ENCODE measurements at regions not wholly inside any gene's neighbourhood (a gene's known extent, or its start where the extent isn't known, plus 50 kb on each side); places are given as distances from the start of the nearest gene placed in this dataset.

DNA sequence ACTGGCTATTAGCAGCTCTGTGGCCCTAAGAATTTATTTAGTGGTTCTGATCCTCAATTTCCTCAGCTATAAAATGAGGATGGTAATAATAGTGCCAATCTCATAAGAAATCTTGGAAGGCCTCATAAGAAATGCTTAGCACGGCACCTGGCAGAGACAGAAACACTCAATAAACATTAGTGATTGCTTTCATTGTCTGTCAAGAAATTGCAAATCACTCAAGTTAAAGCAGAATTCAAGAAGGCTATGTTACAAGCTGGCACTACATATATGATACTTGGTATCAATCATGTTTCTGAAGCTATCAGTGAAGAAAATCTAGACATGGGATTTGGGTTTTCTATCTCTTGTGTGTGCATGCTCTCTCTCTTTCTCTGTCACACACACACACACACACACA, 267.7 kb upstream of the KCNIP4 start:
- no peak for DNase-seq

GRCh38 chr4:22215084-22215483, 266.5 kb upstream of the KCNIP4 start:
- no peak for DNase-seq

DNA sequence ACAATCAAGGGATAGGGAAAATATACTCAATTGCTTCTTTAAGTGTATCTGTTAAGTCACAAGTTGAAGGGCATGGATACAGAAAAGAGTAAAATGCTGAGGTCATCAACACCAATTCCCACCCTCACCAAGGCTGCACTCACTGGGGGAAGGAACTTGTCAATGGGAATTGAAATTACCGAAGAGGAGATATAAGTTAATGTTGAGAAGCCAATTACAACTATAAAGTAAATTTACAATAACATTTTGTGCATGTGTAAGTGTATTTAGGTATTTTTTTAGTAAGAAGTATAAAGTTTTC, 255.1 kb upstream of the KCNIP4 start:
- no peak for DNase-seq

- no peak for DNase-seq
These were observed 254.6 kb upstream of the KCNIP4 start for GRCh38 chr4:22202975-22203710.

GRCh38 chr4:22202246-22202974, 253.8 kb upstream of the KCNIP4 start:
- no peak for DNase-seq

- DNase-seq: no peak
These were observed 252.7 kb upstream of the KCNIP4 start for GRCh38 chr4:22201256-22201655.

GRCh38 chr4:22196551-22196950, 248.0 kb upstream of the KCNIP4 start:
- DNase-seq: no peak

DNA sequence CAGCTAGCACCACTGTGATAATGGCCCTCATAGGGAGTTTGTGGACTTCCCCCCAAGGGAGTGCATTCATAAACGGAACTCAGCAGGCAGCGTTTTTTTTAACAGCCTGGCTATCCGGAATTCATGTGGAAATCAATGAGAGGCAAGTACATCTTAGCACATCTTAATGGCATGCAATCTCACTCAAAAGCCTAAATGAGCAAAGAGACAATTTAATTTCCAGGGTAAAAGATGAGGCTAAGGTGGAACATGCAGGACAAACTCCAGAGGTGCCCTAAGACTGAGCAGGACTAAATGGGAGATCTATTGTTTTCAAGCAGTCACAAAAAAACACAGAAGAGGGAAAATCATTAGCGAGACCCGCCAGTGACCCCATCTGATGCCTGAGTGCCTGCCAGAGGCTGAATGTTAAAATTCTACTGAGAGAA, 243.5 kb upstream of the KCNIP4 start:
- DNase-seq: no peak

GRCh38 chr4:22191565-22191964, 243.0 kb upstream of the KCNIP4 start:
- no peak for DNase-seq

GRCh38 chr4:22190855-22191254, 242.3 kb upstream of the KCNIP4 start:
- no peak for DNase-seq

DNA sequence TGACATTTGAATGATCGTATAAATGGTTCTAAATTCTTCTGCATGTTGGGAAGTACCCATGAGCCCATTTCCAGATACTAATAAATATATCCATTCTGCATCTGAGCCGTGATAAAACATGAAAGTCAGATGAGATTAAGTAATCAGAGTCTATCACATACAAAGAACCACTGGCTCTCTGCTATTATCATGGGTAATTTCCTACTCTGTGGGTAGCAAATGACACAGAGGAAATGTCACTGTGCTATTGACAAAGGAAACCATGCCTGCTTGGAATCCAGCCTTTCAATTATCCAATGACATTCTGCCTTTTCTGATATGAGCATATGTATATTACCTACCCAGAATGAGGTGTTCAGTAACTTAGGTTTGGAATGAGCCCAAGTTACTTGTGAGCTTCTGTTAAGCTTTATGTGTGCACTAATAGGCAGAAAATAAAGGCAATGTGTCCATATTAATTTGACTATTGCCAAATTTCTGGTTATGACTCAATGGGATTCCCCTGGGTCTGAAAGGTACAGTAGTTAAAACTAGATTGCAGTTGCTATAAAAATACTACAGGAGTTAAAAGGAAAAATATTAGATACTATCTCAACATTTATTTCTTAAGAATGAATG, 238.7 kb upstream of the KCNIP4 start:
- no peak for DNase-seq

DNA sequence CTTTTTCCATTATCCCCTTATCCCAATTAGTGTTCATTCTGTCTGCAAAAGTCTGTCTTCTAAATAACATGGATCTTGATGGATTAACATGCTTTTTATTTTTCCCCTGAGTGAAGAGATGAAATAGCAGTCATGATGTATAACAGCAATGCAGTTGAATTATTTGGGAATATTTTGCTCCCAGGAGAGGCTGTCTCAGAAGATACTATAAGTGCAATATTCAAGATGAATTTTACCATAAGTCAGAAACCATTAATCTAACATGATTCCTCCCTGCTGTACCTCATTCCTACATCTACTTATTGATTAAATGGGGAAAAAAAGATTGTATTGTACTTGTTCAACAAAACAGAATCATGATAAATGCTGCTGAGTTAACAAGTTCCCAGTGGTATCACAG, 233.2 kb upstream of the KCNIP4 start:
- DNase-seq: no peak

- peak in 1 of 2 experiments; percentile 16 for DNase-seq
These were observed 230.7 kb upstream of the KCNIP4 start for GRCh38 chr4:22179124-22179874.

- DNase-seq: no peak
These were observed 226.1 kb upstream of the KCNIP4 start for GRCh38 chr4:22174640-22175039.

DNA sequence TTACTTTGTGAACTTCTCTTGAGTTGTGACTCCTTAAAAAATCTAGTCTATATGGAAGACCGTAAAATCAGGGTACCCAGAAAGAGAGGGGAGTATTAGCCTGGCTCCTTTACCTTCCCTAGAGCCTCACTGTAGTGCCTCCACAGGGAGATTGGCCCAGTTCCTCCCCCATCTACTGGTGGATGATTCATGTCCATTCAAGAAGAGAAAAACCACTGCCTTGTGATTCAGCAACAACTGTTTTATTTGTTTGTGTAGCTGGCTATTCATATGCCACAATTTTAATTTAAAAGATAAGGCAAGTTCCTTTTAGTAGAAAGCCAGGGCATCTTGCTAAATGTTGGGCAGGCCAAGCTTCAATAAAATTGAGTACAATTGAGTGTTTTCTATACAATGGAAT, 221.8 kb upstream of the KCNIP4 start:
- no peak for DNase-seq

DNA sequence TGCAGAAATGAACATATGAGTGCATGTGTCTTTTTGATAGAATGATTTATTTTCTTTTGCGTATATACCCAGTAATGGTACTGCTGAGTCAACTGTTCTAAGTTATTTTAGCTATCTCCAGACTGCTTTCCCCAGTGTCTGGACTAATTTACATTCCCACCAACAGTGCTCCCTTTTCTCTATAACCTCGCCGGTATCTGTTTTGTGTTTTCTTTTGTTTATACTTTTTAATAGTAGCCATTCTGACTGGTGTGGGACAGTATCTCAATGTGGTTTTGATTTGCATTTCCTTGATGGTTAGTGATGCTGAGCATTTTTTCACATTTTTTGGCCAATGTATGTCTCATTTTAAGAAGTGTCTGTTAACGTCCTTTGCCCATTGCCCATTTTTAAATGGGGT, 218.6 kb upstream of the KCNIP4 start:
- DNase-seq: no peak

DNA sequence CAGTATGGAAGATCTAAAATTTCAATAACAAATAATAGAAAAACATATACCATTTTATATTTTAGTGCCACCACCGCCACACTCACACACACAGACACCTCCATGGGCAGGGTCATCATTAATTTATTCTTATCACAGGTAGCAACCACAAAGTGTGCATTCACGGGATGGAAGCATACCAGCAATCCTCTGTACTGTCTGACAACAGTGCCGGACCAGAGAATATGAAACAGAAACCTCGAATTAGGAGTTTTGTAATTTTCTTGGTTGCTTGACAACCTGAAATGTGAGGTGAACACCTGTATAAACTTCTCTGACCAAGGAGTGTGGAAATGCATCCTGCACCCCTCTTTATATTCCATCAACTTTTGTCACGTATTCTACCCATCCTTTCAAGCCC, 213.9 kb upstream of the KCNIP4 start:
- DNase-seq: no peak

GRCh38 chr4:22130741-22131140, 182.2 kb upstream of the KCNIP4 start:
- no peak for DNase-seq

DNA sequence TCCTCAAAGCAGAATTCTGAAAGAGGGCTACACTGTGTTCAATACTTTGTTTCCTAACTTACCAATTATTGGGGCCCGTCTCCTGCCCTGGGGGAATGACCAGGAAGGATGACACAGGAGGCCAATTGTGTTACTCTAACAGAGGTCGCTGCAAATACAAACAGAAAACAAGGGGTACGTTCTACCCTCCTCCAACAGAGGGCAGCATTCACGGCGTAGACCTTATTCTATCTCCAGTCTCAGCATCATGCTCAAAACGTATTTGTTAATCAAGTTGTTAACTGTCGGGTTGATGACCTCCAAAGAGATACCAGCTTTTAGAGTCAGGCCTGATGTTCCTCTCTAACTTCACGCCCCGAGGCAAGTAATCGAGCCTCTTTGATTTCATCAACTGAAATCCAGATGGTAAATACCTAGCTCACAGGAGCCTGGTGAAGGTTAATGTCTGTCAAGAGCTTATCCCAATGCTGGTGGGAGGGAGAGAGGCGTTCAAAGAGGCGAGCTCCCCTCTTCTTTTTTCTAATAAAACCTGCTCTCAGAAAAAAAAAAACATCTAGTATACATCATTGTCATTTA, 181.0 kb upstream of the KCNIP4 start:
- peak; percentile 20 to 23 for DNase-seq

GRCh38 chr4:22122062-22122461, 173.5 kb upstream of the KCNIP4 start:
- no peak for DNase-seq

GRCh38 chr4:22115262-22115661, 166.7 kb upstream of the KCNIP4 start:
- DNase-seq: no peak

- DNase-seq: no peak
These were observed 155.2 kb upstream of the KCNIP4 start for GRCh38 chr4:22103768-22104167.

DNA sequence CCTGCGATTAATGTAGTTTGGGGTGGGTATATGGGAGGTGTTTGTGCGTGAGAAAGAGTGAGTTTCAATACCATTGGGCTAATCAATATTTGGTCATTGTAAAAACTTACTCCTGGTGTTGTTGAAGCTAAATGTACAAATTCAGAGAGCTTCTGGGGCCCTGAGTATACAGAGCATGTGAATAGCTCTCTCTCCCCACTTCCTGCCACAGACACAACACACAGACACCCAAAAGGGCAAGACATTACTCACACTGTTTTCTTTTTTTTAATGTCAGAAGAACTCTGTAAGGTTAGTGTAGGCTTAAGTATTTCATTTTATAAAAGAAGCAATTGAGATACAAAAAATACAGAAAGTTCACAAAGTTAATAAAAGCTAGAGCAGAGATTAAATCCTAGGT, 151.3 kb upstream of the KCNIP4 start:
- DNase-seq: no peak
